ENCODE measurements at regions not wholly inside any gene's neighbourhood (a gene's known extent, or its start where the extent isn't known, plus 50 kb on each side); places are given as distances from the start of the nearest gene placed in this dataset.

DNA sequence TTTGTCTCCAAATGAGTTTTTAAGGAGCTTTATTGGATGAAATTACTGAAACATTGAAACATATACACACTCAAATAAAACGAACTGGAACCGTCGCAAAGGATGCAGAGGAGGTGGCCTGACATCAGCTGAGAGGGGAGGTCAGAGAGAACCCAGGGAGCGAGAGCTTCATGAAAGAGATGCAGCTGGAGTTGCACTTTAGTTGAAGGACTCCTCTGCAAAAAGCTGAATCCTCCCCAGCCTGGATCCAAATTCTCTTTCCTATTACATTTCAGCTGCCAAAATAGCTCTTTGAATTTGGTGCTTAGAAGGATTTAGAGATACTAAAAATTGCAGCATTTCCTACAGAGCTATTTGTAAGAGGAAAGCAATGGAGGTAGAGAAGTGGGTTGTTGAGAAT is 140.0 kb upstream of the DPP6 start:
- TF ChIP-seq, protein P1, sequence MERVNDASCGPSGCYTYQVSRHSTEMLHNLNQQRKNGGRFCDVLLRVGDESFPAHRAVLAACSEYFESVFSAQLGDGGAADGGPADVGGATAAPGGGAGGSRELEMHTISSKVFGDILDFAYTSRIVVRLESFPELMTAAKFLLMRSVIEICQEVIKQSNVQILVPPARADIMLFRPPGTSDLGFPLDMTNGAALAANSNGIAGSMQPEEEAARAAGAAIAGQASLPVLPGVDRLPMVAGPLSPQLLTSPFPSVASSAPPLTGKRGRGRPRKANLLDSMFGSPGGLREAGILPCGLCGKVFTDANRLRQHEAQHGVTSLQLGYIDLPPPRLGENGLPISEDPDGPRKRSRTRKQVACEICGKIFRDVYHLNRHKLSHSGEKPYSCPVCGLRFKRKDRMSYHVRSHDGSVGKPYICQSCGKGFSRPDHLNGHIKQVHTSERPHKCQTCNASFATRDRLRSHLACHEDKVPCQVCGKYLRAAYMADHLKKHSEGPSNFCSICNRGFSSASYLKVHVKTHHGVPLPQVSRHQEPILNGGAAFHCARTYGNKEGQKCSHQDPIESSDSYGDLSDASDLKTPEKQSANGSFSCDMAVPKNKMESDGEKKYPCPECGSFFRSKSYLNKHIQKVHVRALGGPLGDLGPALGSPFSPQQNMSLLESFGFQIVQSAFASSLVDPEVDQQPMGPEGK (CRISPR knock-in tag; IDR thresholded peaks at IDR 0.05; ENCODE audit: borderline replicate concordance), result no peak
- TF ChIP-seq TOX (CRISPR knock-in tag; IDR thresholded peaks at IDR 0.05; ENCODE audit: borderline replicate concordance) (no peak), ZC3H10 (CRISPR knock-in tag; IDR thresholded peaks at IDR 0.05) (no peak), PPARA (CRISPR knock-in tag; IDR thresholded peaks at IDR 0.05; ENCODE audit: borderline replicate concordance) (no peak), OSR1 (CRISPR knock-in tag; IDR thresholded peaks at IDR 0.05) (no peak), ARNTL (CRISPR knock-in tag; IDR thresholded peaks at IDR 0.05; ENCODE audit: borderline replicate concordance, low read depth) (no peak)
- TF ChIP-seq, protein P2, sequence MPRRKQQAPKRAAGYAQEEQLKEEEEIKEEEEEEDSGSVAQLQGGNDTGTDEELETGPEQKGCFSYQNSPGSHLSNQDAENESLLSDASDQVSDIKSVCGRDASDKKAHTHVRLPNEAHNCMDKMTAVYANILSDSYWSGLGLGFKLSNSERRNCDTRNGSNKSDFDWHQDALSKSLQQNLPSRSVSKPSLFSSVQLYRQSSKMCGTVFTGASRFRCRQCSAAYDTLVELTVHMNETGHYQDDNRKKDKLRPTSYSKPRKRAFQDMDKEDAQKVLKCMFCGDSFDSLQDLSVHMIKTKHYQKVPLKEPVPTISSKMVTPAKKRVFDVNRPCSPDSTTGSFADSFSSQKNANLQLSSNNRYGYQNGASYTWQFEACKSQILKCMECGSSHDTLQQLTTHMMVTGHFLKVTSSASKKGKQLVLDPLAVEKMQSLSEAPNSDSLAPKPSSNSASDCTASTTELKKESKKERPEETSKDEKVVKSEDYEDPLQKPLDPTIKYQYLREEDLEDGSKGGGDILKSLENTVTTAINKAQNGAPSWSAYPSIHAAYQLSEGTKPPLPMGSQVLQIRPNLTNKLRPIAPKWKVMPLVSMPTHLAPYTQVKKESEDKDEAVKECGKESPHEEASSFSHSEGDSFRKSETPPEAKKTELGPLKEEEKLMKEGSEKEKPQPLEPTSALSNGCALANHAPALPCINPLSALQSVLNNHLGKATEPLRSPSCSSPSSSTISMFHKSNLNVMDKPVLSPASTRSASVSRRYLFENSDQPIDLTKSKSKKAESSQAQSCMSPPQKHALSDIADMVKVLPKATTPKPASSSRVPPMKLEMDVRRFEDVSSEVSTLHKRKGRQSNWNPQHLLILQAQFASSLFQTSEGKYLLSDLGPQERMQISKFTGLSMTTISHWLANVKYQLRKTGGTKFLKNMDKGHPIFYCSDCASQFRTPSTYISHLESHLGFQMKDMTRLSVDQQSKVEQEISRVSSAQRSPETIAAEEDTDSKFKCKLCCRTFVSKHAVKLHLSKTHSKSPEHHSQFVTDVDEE (CRISPR knock-in tag; IDR thresholded peaks at IDR 0.05), result no peak
- ATAC-seq, result no peak

DNA sequence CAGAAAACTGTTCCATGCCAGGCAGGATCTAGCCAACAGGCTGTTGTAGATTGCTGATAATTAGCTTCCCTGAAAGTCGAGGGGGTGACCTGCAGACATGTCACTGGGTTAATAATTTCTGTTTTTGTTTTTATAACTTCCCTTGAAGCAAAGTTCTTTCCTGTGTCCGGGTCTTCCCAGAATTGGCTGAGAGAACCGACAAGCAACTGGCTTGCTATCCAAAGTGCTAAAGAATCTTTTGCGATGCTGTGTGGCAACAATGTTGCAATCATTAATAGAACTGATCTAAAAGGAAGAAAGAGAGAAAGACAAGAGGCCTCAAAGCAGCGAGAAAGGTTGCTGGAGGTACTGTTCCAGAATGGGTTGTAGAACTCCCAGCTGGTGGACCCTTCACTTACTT is 132.1 kb upstream of the DPP6 start:
- TF ChIP-seq CSDC2 (CRISPR knock-in tag; IDR thresholded peaks at IDR 0.05) (no peak), RARB (CRISPR knock-in tag; IDR thresholded peaks at IDR 0.05) (no peak), TOX (CRISPR knock-in tag; IDR thresholded peaks at IDR 0.05; ENCODE audit: borderline replicate concordance) (no peak), ISL1 (CRISPR knock-in tag; IDR thresholded peaks at IDR 0.05) (no peak), ZNF8 (CRISPR knock-in tag; IDR thresholded peaks at IDR 0.05) (no peak), ESRRG (CRISPR knock-in tag; IDR thresholded peaks at IDR 0.05) (no peak), ZFP3 (CRISPR knock-in tag; IDR thresholded peaks at IDR 0.05) (no peak), ZFP30 (CRISPR knock-in tag; IDR thresholded peaks at IDR 0.05) (no peak), GLIS3 (CRISPR knock-in tag; IDR thresholded peaks at IDR 0.05) (no peak), PPARA (CRISPR knock-in tag; IDR thresholded peaks at IDR 0.05; ENCODE audit: borderline replicate concordance) (no peak), ZNF565 (CRISPR knock-in tag; conservative IDR thresholded peaks at IDR 0.05; ENCODE audit: low read depth) (no peak), BACH2 (CRISPR knock-in tag; IDR thresholded peaks at IDR 0.05; ENCODE audit: borderline replicate concordance) (no peak)
- TF ChIP-seq, protein P3, sequence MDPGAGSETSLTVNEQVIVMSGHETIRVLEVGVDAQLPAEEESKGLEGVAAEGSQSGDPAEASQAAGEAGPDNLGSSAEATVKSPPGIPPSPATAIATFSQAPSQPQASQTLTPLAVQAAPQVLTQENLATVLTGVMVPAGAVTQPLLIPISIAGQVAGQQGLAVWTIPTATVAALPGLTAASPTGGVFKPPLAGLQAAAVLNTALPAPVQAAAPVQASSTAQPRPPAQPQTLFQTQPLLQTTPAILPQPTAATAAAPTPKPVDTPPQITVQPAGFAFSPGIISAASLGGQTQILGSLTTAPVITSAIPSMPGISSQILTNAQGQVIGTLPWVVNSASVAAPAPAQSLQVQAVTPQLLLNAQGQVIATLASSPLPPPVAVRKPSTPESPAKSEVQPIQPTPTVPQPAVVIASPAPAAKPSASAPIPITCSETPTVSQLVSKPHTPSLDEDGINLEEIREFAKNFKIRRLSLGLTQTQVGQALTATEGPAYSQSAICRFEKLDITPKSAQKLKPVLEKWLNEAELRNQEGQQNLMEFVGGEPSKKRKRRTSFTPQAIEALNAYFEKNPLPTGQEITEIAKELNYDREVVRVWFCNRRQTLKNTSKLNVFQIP (CRISPR knock-in tag; IDR thresholded peaks at IDR 0.05; ENCODE audit: borderline replicate concordance, low read depth), result no peak
- TF ChIP-seq, protein P2 (CRISPR knock-in tag; IDR thresholded peaks at IDR 0.05), result no peak
- no peak for ATAC-seq

DNA sequence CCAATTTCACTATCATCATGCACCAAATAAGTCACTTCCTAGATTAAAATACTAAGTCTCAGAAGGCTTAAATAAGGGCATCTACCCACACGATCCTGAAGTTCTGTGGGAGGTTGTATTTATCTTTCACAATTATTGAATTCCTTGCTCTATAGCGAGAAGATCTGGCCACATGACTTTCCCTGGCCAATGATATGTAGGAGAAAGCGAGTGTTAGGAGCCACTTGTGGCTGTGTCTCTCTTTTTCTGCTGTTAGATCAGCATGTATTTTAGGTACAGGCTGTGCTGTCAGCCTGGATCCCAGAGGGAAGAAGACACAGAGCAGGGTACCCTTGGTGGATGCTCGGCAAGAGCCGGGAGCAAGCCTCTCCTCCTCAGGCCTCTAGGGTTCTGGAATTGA is 131.3 kb upstream of the DPP6 start:
- ATAC-seq, result no peak

More for the DNA sequence above, 131.3 kb upstream of the DPP6 start:
- TF ChIP-seq ISL1 (CRISPR knock-in tag; IDR thresholded peaks at IDR 0.05), result no peak
- no peak for TF ChIP-seq BACH2 (CRISPR knock-in tag; IDR thresholded peaks at IDR 0.05; ENCODE audit: borderline replicate concordance)
- TF ChIP-seq, protein P3 (CRISPR knock-in tag; IDR thresholded peaks at IDR 0.05; ENCODE audit: borderline replicate concordance, low read depth), result no peak
- no peak for TF ChIP-seq ZNF70 (CRISPR knock-in tag; IDR thresholded peaks at IDR 0.05)
- no peak for TF ChIP-seq ZFP30 (CRISPR knock-in tag; IDR thresholded peaks at IDR 0.05)
- TF ChIP-seq, protein P4, sequence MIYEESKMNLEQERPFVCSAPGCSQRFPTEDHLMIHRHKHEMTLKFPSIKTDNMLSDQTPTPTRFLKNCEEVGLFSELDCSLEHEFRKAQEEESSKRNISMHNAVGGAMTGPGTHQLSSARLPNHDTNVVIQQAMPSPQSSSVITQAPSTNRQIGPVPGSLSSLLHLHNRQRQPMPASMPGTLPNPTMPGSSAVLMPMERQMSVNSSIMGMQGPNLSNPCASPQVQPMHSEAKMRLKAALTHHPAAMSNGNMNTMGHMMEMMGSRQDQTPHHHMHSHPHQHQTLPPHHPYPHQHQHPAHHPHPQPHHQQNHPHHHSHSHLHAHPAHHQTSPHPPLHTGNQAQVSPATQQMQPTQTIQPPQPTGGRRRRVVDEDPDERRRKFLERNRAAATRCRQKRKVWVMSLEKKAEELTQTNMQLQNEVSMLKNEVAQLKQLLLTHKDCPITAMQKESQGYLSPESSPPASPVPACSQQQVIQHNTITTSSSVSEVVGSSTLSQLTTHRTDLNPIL (CRISPR knock-in tag; IDR thresholded peaks at IDR 0.05; ENCODE audit: low read depth), result no peak
- no peak for TF ChIP-seq ESRRG (CRISPR knock-in tag; IDR thresholded peaks at IDR 0.05)
- no peak for TF ChIP-seq ARNTL (CRISPR knock-in tag; IDR thresholded peaks at IDR 0.05; ENCODE audit: borderline replicate concordance, low read depth)
- TF ChIP-seq TOX (CRISPR knock-in tag; IDR thresholded peaks at IDR 0.05; ENCODE audit: borderline replicate concordance), result no peak
- no peak for TF ChIP-seq ZNF8 (CRISPR knock-in tag; IDR thresholded peaks at IDR 0.05)
- no peak for TF ChIP-seq SNAI2 (CRISPR knock-in tag; IDR thresholded peaks at IDR 0.05)
- no peak for TF ChIP-seq OSR1 (CRISPR knock-in tag; IDR thresholded peaks at IDR 0.05)
- TF ChIP-seq, protein P5, sequence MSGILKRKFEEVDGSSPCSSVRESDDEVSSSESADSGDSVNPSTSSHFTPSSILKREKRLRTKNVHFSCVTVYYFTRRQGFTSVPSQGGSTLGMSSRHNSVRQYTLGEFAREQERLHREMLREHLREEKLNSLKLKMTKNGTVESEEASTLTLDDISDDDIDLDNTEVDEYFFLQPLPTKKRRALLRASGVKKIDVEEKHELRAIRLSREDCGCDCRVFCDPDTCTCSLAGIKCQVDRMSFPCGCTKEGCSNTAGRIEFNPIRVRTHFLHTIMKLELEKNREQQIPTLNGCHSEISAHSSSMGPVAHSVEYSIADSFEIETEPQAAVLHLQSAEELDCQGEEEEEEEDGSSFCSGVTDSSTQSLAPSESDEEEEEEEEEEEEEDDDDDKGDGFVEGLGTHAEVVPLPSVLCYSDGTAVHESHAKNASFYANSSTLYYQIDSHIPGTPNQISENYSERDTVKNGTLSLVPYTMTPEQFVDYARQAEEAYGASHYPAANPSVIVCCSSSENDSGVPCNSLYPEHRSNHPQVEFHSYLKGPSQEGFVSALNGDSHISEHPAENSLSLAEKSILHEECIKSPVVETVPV (CRISPR knock-in tag; IDR thresholded peaks at IDR 0.05), result no peak

Data from SK-N-SH treated with all-trans-retinoic acid at 6 μM for 48 hours (cell line).